ENCODE measurements at regions not wholly inside any gene's neighbourhood (a gene's known extent, or its start where the extent isn't known, plus 50 kb on each side); places are given as distances from the start of the nearest gene placed in this dataset.

- no peak overlapping the region for H3K4me3 Mint-ChIP-seq
- Histone ChIP-seq H3K27ac (ENCODE audit: low read depth, low read length) (no peak overlapping the region), H3K4me1 (ENCODE audit: control insufficient read depth, insufficient read depth, low read length) (no peaks in the 10 kb centered on the region), H3K4me3 (ENCODE audit: low read length) (no peak overlapping the region), H3K9me3 (ENCODE audit: control insufficient read depth, low read length) (peaks cover 8% of the 10 kb centered on the region), H3K9ac (ENCODE audit: extremely low read depth, low read length, poor library complexity, severe bottlenecking) (no peak overlapping the region), H3K27me3 (ENCODE audit: control insufficient read depth, insufficient read depth, low read length, poor library complexity, severe bottlenecking) (peaks cover 9% of the 10 kb centered on the region), H3K36me3 (ENCODE audit: control insufficient read depth, insufficient read depth, low read length) (no peaks in the 10 kb centered on the region)
- DNase-seq: no peak
- H3K4me1 Mint-ChIP-seq: peaks cover 7% of the 10 kb centered on the region
- H3K27ac Mint-ChIP-seq: no peak overlapping the region
- H3K36me3 Mint-ChIP-seq (ENCODE audit: low read depth): no peaks in the 10 kb centered on the region
- peaks cover 3% of the 10 kb centered on the region for H3K9me3 Mint-ChIP-seq
- TF ChIP-seq, protein P1, sequence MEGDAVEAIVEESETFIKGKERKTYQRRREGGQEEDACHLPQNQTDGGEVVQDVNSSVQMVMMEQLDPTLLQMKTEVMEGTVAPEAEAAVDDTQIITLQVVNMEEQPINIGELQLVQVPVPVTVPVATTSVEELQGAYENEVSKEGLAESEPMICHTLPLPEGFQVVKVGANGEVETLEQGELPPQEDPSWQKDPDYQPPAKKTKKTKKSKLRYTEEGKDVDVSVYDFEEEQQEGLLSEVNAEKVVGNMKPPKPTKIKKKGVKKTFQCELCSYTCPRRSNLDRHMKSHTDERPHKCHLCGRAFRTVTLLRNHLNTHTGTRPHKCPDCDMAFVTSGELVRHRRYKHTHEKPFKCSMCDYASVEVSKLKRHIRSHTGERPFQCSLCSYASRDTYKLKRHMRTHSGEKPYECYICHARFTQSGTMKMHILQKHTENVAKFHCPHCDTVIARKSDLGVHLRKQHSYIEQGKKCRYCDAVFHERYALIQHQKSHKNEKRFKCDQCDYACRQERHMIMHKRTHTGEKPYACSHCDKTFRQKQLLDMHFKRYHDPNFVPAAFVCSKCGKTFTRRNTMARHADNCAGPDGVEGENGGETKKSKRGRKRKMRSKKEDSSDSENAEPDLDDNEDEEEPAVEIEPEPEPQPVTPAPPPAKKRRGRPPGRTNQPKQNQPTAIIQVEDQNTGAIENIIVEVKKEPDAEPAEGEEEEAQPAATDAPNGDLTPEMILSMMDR (conservative IDR thresholded peaks at IDR 0.05): no peak
- peaks cover 5% of the 10 kb centered on the region for H3K27me3 Mint-ChIP-seq (ENCODE audit: insufficient read depth)
Observed at GRCh38 chr2:133654949-133655348, 86.7 kb upstream of the NCKAP5 start.

- Mint-ChIP-seq H3K36me3 (ENCODE audit: low read depth) (no peaks in the 10 kb centered on the region), H3K27ac (no peak overlapping the region), H3K4me3 (no peak overlapping the region), H3K9me3 (peaks cover 3% of the 10 kb centered on the region), H3K27me3 (ENCODE audit: insufficient read depth) (peaks cover 5% of the 10 kb centered on the region), H3K4me1 (peaks cover 7% of the 10 kb centered on the region)
- Histone ChIP-seq H3K27ac (ENCODE audit: low read depth, low read length) (no peak overlapping the region), H3K36me3 (ENCODE audit: control insufficient read depth, insufficient read depth, low read length) (no peaks in the 10 kb centered on the region), H3K4me1 (ENCODE audit: control insufficient read depth, insufficient read depth, low read length) (no peaks in the 10 kb centered on the region), H3K4me3 (ENCODE audit: low read length) (no peak overlapping the region), H3K27me3 (ENCODE audit: control insufficient read depth, insufficient read depth, low read length, poor library complexity, severe bottlenecking) (peaks cover 9% of the 10 kb centered on the region), H3K9ac (ENCODE audit: extremely low read depth, low read length, poor library complexity, severe bottlenecking) (no peak overlapping the region), H3K9me3 (ENCODE audit: control insufficient read depth, low read length) (peaks cover 1% of the 10 kb centered on the region)
- WGBS, 2 experiments (ENCODE audit: insufficient coverage in 1 of 2, insufficient read length in 1 of 2): 89 to 100% methylated on average over 1 of the region's 1 CpG
- TF ChIP-seq, protein P1 (conservative IDR thresholded peaks at IDR 0.05): no peak
- no peak for DNase-seq
Observed at GRCh38 chr2:133655610-133656009, 87.3 kb upstream of the NCKAP5 start.

DNA sequence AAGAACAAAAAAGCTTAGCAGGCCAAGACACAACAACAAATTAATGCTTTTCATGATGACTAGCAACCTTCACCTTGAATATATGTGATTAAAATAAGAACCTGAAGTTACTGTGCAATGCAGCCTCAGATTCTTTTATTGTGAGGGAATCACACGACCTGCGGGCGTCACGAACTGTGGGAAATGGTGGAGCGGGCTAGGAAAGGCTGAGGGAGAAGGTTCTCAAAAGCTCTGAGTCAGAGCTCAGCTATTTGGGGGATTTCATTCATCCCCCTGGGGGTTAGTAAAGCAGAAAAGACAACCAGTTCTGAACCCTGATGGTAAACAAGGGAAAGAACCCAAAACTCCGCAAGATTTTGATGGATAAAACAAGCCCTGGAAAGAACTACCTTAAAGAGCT, 89.3 kb upstream of the NCKAP5 start:
- H3K36me3 Mint-ChIP-seq (ENCODE audit: low read depth): no peaks in the 10 kb centered on the region
- H3K27me3 Mint-ChIP-seq (ENCODE audit: insufficient read depth): peaks cover 4% of the 10 kb centered on the region
- Histone ChIP-seq H3K27ac (ENCODE audit: low read depth, low read length) (no peak overlapping the region), H3K9ac (ENCODE audit: extremely low read depth, low read length, poor library complexity, severe bottlenecking) (no peak overlapping the region), H3K4me3 (ENCODE audit: low read length) (no peak overlapping the region), H3K4me1 (ENCODE audit: control insufficient read depth, insufficient read depth, low read length) (peaks cover 6% of the 10 kb centered on the region), H3K9me3 (ENCODE audit: control insufficient read depth, low read length) (no peaks in the 10 kb centered on the region), H3K36me3 (ENCODE audit: control insufficient read depth, insufficient read depth, low read length) (no peaks in the 10 kb centered on the region), H3K27me3 (ENCODE audit: control insufficient read depth, insufficient read depth, low read length, poor library complexity, severe bottlenecking) (peaks cover 9% of the 10 kb centered on the region)
- WGBS, 2 experiments (ENCODE audit: insufficient coverage in 1 of 2, insufficient read length in 1 of 2): 93 to 94% methylated on average over 5 to 6 of the region's 6 CpGs
- peaks cover 22% of the 10 kb centered on the region for H3K4me1 Mint-ChIP-seq
- no peak overlapping the region for H3K4me3 Mint-ChIP-seq
- TF ChIP-seq, protein P1 (conservative IDR thresholded peaks at IDR 0.05): no peak
- no peaks in the 10 kb centered on the region for H3K9me3 Mint-ChIP-seq
- H3K27ac Mint-ChIP-seq: no peak overlapping the region
- no peak for DNase-seq
